NCI-H2171 treated with DMSO at 0.1 percent for 48 hours (cell line): ENCODE measurements at regions not wholly inside any gene's neighbourhood (a gene's known extent, or its start where the extent isn't known, plus 50 kb on each side); places are given as distances from the start of the nearest gene placed in this dataset.

Experiments used
- DNase-seq: peaks from one replicate; lab custom pipeline; 2025; lab: John Stamatoyannopoulos, UW

GRCh38 chr2:181114021-181114420 is 133.6 kb downstream of the UBE2E3 start:
- DNase-seq = no peak

- no peak for DNase-seq
Measured at GRCh38 chr2:181116261-181116660, 135.9 kb downstream of the UBE2E3 start.

- DNase-seq = peak; percentile 59
Measured at GRCh38 chr2:181117206-181117925, 137.0 kb downstream of the UBE2E3 start.

- DNase-seq = no peak
Measured at GRCh38 chr2:181120625-181121024, 140.2 kb downstream of the UBE2E3 start.

GRCh38 chr2:181121996-181122395 is 141.6 kb downstream of the UBE2E3 start:
- no peak for DNase-seq

GRCh38 chr2:181122601-181123000 is 142.2 kb downstream of the UBE2E3 start:
- no peak for DNase-seq

- no peak for DNase-seq
Measured at GRCh38 chr2:181123798-181124231, 143.4 kb downstream of the UBE2E3 start.

- DNase-seq = no peak
Measured at GRCh38 chr2:181124497-181124896, 144.1 kb downstream of the UBE2E3 start.

- no peak for DNase-seq
Measured at GRCh38 chr2:181125359-181125758, 145.0 kb downstream of the UBE2E3 start.

GRCh38 chr2:181126311-181126868 is 146.0 kb downstream of the UBE2E3 start:
- no peak for DNase-seq

GRCh38 chr2:181128199-181128598 is 147.8 kb downstream of the UBE2E3 start:
- no peak for DNase-seq

GRCh38 chr2:181129364-181130056 is 149.1 kb downstream of the UBE2E3 start:
- no peak for DNase-seq

GRCh38 chr2:181130686-181131085 is 150.3 kb downstream of the UBE2E3 start:
- no peak for DNase-seq

GRCh38 chr2:181131584-181131983 is 151.2 kb downstream of the UBE2E3 start:
- DNase-seq = no peak

GRCh38 chr2:181138816-181139215 is 158.4 kb downstream of the UBE2E3 start:
- no peak for DNase-seq

GRCh38 chr2:181139831-181140230 is 159.4 kb downstream of the UBE2E3 start:
- DNase-seq = no peak

GRCh38 chr2:181140414-181140813 is 160.0 kb downstream of the UBE2E3 start:
- DNase-seq = no peak

- no peak for DNase-seq
Measured at GRCh38 chr2:181140928-181141327, 160.5 kb downstream of the UBE2E3 start.

GRCh38 chr2:181141676-181142075 is 161.3 kb downstream of the UBE2E3 start:
- DNase-seq = no peak

GRCh38 chr2:181142514-181142913 is 162.1 kb downstream of the UBE2E3 start:
- DNase-seq = no peak

GRCh38 chr2:181143790-181144300 is 163.4 kb downstream of the UBE2E3 start:
- DNase-seq = no peak

GRCh38 chr2:181145645-181146044 is 165.2 kb downstream of the UBE2E3 start:
- no peak for DNase-seq

- DNase-seq = no peak
Measured at GRCh38 chr2:181146171-181146570, 165.8 kb downstream of the UBE2E3 start.
